HepG2 (cell line): ENCODE measurements at regions not wholly inside any gene's neighbourhood (a gene's known extent, or its start where the extent isn't known, plus 50 kb on each side); places are given as distances from the start of the nearest gene placed in this dataset.

Source experiments
- ATAC-seq: fragments of 200-7000 bp; cut with Tn5 transposase; 3 replicates; pipeline ENCODE4 v1.9.1; 2020; ENCODE audit warnings: mild to moderate bottlenecking, moderate library complexity
- BruUV-seq: library from RNA; stranded (reverse); fragments of 400-500 nt; replicated peaks from 2 replicates; lab custom pipeline; 2021; lab: Mats Ljungman, UMichigan
- CTCF ChIA-PET: fragments of 300-600 bp; formaldehyde crosslinking; extraction: SDS; loops from one replicate; lab custom pipeline; 2021; ENCODE audit warnings: low total read pairs, inconsistent platforms, low intra/inter-chr PET ratio; lab: Yijun Ruan, JAX
- POLR2A ChIA-PET: fragments of 350-600 bp; sonication (Branson Sonifier 250); formaldehyde crosslinking; loops from one replicate; lab custom pipeline; 2020; ENCODE audit warnings: antibody characterized with exemption, inconsistent platforms; lab: Yijun Ruan, JAX
- DNase-seq: peaks from one replicate; pipeline ENCODE4 v3.0.0-alpha.2; 2015; ENCODE audit warnings: low spot score
- FAIRE-seq: peaks from 3 replicates; lab custom pipeline; 2011; peaks lifted over from hg19 to GRCh38; lab: Jason Lieb, UNC
- H2AFZ ChIP-seq: one replicate; pipeline ENCODE4 v1.6.1; 2011; ENCODE audit warnings: low read length, inconsistent platforms
- H3K27ac ChIP-seq: fragments of 300-600 bp; 3 replicates; pipeline ENCODE4 v1.8.0; 2011; ENCODE audit warnings: mixed run types, mild to moderate bottlenecking, mixed read lengths, low read length, inconsistent platforms; ENCODE audit not compliant: insufficient read depth; ENCODE audit errors: extremely low read length
- H3K27me3 ChIP-seq, 2 experiments: fragments of 200-600 bp in 1 of 2; 2 replicates in 1 of 2; 3 replicates in 1 of 2; pipeline versions ENCODE4 v1.6.0 to v1.8.0; 2011; ENCODE audit warnings: low read length in 2 of 2, mild to moderate bottlenecking in 2 of 2, moderate library complexity in 2 of 2, inconsistent platforms in 1 of 2; ENCODE audit not compliant: insufficient read depth in 2 of 2, control insufficient read depth in 1 of 2
- H3K36me3 ChIP-seq, 2 experiments: fragments of 200-600 bp in 1 of 2; replicated peaks in 1 of 2; 2 replicates in 1 of 2; 3 replicates in 1 of 2; pipeline versions ENCODE4 v1.5.1 to v1.8.0; 2011; ENCODE audit warnings: low read length in 2 of 2, inconsistent platforms in 1 of 2; ENCODE audit not compliant: insufficient read depth in 2 of 2, control insufficient read depth in 1 of 2
- H3K4me1 ChIP-seq: 2 replicates; pipeline ENCODE4 v1.5.1; 2012; ENCODE audit warnings: low read length, inconsistent platforms; ENCODE audit not compliant: insufficient read depth
- H3K4me2 ChIP-seq: 2 replicates; pipeline ENCODE4 v1.6.0; 2011; ENCODE audit warnings: low read depth, low read length, inconsistent platforms
- H3K4me3 ChIP-seq, 3 experiments: fragments of 200-600 bp in 1 of 3; sonication (generic), shearing (Covaris generic) in 1 of 3; replicated peaks in 1 of 3; 2 replicates each; pipeline ENCODE4 v1.5.1; 2011 to 2016; ENCODE audit warnings: low read length in 3 of 3, inconsistent platforms in 2 of 3, low read depth in 2 of 3, mild to moderate bottlenecking in 2 of 3, control low read depth in 1 of 3, mixed read lengths in 1 of 3; ENCODE audit not compliant: insufficient read depth in 1 of 3
- H3K79me2 ChIP-seq: one replicate; pipeline ENCODE4 v1.6.1; 2011; ENCODE audit warnings: low read length, inconsistent platforms; ENCODE audit not compliant: insufficient read depth
- H3K9ac ChIP-seq: 2 replicates; pipeline ENCODE4 v1.6.0; 2011; ENCODE audit warnings: mild to moderate bottlenecking, low read depth, low read length, inconsistent platforms; ENCODE audit not compliant: insufficient read depth
- H3K9me3 ChIP-seq: 2 replicates; pipeline ENCODE4 v1.5.1; 2012; ENCODE audit warnings: mild to moderate bottlenecking, low read length
- H4K20me1 ChIP-seq: 2 replicates; pipeline ENCODE4 v1.6.0; 2011; ENCODE audit warnings: inconsistent platforms, mild to moderate bottlenecking, low read length, moderate library complexity; ENCODE audit not compliant: insufficient read depth
- ELF4 ChIP-seq: sonication (generic); formaldehyde crosslinking; IDR thresholded peaks from 2 replicates; pipeline ENCODE4 v1.5.0; 2020; ENCODE audit warnings: missing genetic modification reagents, mild to moderate bottlenecking, moderate library complexity, borderline replicate concordance
- GRHL1 ChIP-seq: sonication (generic); formaldehyde crosslinking; conservative IDR thresholded peaks from 2 replicates; pipeline ENCODE4 v1.8.0; 2022; ENCODE audit warnings: missing genetic modification reagents
- JDP2 ChIP-seq: sonication (generic); formaldehyde crosslinking; IDR thresholded peaks from 2 replicates; pipeline ENCODE4 v1.8.1; 2022; ENCODE audit warnings: missing genetic modification reagents, borderline replicate concordance
- KDM2A ChIP-seq: sonication (generic); formaldehyde crosslinking; IDR thresholded peaks from 2 replicates; pipeline ENCODE4 v1.4.0; 2020; ENCODE audit warnings: low read depth, missing genetic modification reagents, borderline replicate concordance
- MAF1 ChIP-seq: sonication (generic); formaldehyde crosslinking; IDR thresholded peaks from 2 replicates; pipeline ENCODE4 v1.5.0; 2020; ENCODE audit warnings: missing genetic modification reagents, borderline replicate concordance
- NFIB ChIP-seq: sonication (generic); formaldehyde crosslinking; IDR thresholded peaks from 2 replicates; pipeline ENCODE4 v1.9.0; 2021; ENCODE audit warnings: missing genetic modification reagents, mild to moderate bottlenecking, borderline replicate concordance
- NR2F2 ChIP-seq: IDR thresholded peaks from 2 replicates; pipeline ENCODE4 v1.6.1; 2012; ENCODE audit warnings: low read depth, inconsistent platforms, borderline replicate concordance
- RBM22 ChIP-seq: fragments of 200-400 bp; formaldehyde crosslinking; optimal IDR thresholded peaks from 2 replicates; pipeline ENCODE3; 2017; ENCODE audit warnings: mild to moderate bottlenecking, low read length, moderate library complexity
- TGIF2 ChIP-seq: IDR thresholded peaks from 2 replicates; pipeline ENCODE4 v1.6.1; 2016; ENCODE audit warnings: control low read depth, missing compliant biosample characterization
- TP53 ChIP-seq: sonication (generic); formaldehyde crosslinking; conservative IDR thresholded peaks from 2 replicates; pipeline ENCODE4 v1.4.0; 2020; ENCODE audit warnings: missing genetic modification reagents
- YY1 ChIP-seq: IDR thresholded peaks from 2 replicates; pipeline ENCODE4 v1.6.1; 2011; ENCODE audit warnings: low read length, low read depth, moderate library complexity, mild to moderate bottlenecking; ENCODE audit not compliant: insufficient read depth, insufficient replicate concordance
- ZNF256 ChIP-seq: sonication (generic); formaldehyde crosslinking; conservative IDR thresholded peaks from 2 replicates; pipeline ENCODE4 v1.4.0; 2020; ENCODE audit warnings: missing genetic modification reagents
- ZNF296 ChIP-seq: sonication (generic); formaldehyde crosslinking; conservative IDR thresholded peaks from 2 replicates; pipeline ENCODE4 v1.5.0; 2020; ENCODE audit warnings: mild to moderate bottlenecking, missing genetic modification reagents
- ZNF776 ChIP-seq: sonication (generic); formaldehyde crosslinking; IDR thresholded peaks from 2 replicates; pipeline ENCODE4 v1.4.0; 2020; ENCODE audit warnings: mild to moderate bottlenecking, missing genetic modification reagents
- ZNF816 ChIP-seq: sonication (generic); formaldehyde crosslinking; IDR thresholded peaks from 2 replicates; pipeline ENCODE4 v1.8.0; 2022; ENCODE audit warnings: missing genetic modification reagents, mild to moderate bottlenecking, borderline replicate concordance
- WGBS: methylation state at CpG from one replicate; pipeline ENCODE4 v1.1.6; 2017; ENCODE audit warnings: low lambda C conversion rate; 5-methylcytosine and 5-hydroxymethylcytosine counted together
- in situ Hi-C: cut with HindIII; loops from 2 replicates; pipeline ENCODE4 v1.10.0; 2017; ENCODE audit warnings: low pct_unique_long_range_greater_than_20kb; ENCODE audit not compliant: extremely low pct_ligation_motif_present
- intact Hi-C: fragments of 100-400 bp; cut with micrococcal nuclease; formaldehyde crosslinking; loops from one replicate; pipeline ENCODE4 v1.10.0; 2022; ENCODE audit not compliant: unreplicated experiment
- TF ChIP-seq, protein P1 (sequence below): sonication (generic); formaldehyde crosslinking; IDR thresholded peaks from 2 replicates; pipeline ENCODE4 v1.4.0; 2020; ENCODE audit warnings: missing genetic modification reagents, borderline replicate concordance

DNA sequence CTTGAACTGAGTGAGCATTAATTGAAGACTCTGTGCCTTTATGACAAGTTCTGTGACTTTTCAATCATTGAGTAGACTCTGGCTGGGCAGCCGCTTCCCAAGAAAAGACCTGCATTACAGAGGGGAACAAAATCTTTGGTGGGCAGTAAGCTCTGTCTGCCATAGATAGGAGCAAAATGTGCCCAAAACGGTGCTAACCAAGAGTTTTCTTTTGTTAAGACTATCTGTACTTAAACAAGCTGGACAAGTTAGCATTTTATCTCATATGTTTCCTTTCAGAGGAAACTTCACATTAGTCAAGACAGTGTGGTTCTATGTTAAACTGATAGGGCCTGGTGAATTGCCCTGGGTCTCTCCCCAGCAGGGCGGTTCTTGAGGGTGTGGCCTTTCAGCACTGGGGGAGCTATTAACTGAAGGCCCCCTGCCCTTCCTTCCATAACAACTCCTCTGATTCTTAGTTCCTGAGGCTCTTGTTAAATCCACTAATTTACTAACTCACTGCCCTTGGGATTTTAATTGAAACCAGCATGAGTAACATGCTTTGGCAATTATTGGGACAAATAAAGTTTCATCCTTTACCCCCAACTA is 219.6 kb downstream of the KTN1 start (continued):
- no peak for TF ChIP-seq RBM22
- no peak for TF ChIP-seq ZNF776
- TF ChIP-seq JDP2 (CRISPR knock-in tag) = no peak
- TF ChIP-seq NFIB (CRISPR knock-in tag) = no peak
- no peak for TF ChIP-seq NR2F2
- TF ChIP-seq MAF1 = no peak
- no peak for TF ChIP-seq ELF4 (CRISPR knock-in tag)
- no peak for TF ChIP-seq YY1
- TF ChIP-seq ZNF256 (CRISPR knock-in tag) = no peak
- TF ChIP-seq GRHL1 (CRISPR knock-in tag) = no peak
- TF ChIP-seq ZNF816 (CRISPR knock-in tag) = no peak
- TF ChIP-seq, all 625 proteins: peak for 0

DNA sequence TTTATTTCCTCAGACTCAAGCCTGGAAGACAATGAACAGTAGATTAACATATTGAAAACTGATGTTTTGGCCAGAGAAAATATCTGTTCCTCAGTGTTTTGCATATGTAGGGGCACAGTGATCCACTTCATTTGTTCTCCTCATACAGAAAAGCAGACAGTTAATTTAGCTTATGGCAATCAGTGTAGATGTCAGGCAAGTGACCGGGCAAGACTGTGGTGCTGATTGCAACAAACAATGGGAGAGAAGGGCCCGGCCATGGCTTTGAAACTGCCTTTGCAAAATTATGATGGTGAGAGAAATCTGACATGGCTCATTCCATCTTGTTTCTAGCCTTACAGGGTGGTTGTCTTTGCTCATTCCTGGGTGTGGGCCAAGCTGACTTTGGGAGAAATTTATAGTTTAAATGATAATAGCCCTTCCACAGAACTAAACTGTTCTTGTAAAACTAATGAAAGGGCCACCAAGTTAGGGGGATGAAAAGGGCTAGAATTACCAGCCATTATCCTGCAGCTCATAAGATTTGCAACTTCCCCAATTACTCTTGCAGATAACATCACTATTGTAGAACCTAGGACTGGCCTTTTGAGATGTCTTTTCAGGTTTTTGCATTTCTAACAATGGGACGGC is 220.3 kb downstream of the KTN1 start:
- Histone ChIP-seq H3K27me3 (peaks cover 0 to 6% of the 10 kb centered on the region in 2 experiments; a peak in 1 of 5 replicates), H3K36me3 (no peaks in the 10 kb centered on the region), H3K4me2 (no peak overlapping the region), H3K27ac (no peak overlapping the region), H4K20me1 (no peaks in the 10 kb centered on the region), H3K4me3 (no peak overlapping the region), H3K79me2 (no peaks in the 10 kb centered on the region), H3K9ac (no peak overlapping the region), H2AFZ (no peak overlapping the region), H3K4me1 (peaks cover 22% of the 10 kb centered on the region), H3K9me3 (no peaks in the 10 kb centered on the region)
- ATAC-seq = no peak
- POLR2A ChIA-PET = no interaction called here
- DNase-seq = no peak
- CTCF ChIA-PET = no interaction called here
- intact Hi-C loops = no loop called here
- FAIRE-seq = no peak
- BruUV-seq = no TSS peak
- TF ChIP-seq, protein P1, sequence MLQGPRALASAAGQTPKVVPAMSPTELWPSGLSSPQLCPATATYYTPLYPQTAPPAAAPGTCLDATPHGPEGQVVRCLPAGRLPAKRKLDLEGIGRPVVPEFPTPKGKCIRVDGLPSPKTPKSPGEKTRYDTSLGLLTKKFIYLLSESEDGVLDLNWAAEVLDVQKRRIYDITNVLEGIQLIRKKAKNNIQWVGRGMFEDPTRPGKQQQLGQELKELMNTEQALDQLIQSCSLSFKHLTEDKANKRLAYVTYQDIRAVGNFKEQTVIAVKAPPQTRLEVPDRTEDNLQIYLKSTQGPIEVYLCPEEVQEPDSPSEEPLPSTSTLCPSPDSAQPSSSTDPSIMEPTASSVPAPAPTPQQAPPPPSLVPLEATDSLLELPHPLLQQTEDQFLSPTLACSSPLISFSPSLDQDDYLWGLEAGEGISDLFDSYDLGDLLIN = no peak
- TF ChIP-seq KDM2A (CRISPR knock-in tag) (no peak), ZNF296 (no peak), TP53 (no peak), TGIF2 (CRISPR knock-in tag) (no peak)
- 15% methylated on average over 3 of the region's 3 CpGs for WGBS
- in situ Hi-C loops = no loop called here
